ENCODE measurements at regions not wholly inside any gene's neighbourhood (a gene's known extent, or its start where the extent isn't known, plus 50 kb on each side); places are given as distances from the start of the nearest gene placed in this dataset.

GRCh38 chr6:40715570-40716403 lies 128.6 kb upstream of the LRFN2 start:
- TF ChIP-seq, protein P1, sequence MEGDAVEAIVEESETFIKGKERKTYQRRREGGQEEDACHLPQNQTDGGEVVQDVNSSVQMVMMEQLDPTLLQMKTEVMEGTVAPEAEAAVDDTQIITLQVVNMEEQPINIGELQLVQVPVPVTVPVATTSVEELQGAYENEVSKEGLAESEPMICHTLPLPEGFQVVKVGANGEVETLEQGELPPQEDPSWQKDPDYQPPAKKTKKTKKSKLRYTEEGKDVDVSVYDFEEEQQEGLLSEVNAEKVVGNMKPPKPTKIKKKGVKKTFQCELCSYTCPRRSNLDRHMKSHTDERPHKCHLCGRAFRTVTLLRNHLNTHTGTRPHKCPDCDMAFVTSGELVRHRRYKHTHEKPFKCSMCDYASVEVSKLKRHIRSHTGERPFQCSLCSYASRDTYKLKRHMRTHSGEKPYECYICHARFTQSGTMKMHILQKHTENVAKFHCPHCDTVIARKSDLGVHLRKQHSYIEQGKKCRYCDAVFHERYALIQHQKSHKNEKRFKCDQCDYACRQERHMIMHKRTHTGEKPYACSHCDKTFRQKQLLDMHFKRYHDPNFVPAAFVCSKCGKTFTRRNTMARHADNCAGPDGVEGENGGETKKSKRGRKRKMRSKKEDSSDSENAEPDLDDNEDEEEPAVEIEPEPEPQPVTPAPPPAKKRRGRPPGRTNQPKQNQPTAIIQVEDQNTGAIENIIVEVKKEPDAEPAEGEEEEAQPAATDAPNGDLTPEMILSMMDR (conservative IDR thresholded peaks at IDR 0.05 in 1 of 2, IDR thresholded peaks at IDR 0.05 in 1 of 2; ENCODE audit: extremely low read depth in 1 of 2, insufficient read depth in 1 of 2, low read depth in 1 of 2, low read length in 2 of 2), result no peak
- TF ChIP-seq EZH2 (IDR thresholded peaks at IDR 0.05; ENCODE audit: borderline replicate concordance, low read length), result no peak

Measured in mammary epithelial cell (primary cell).